IMR-90 (cell line): ENCODE measurements at regions not wholly inside any gene's neighbourhood (a gene's known extent, or its start where the extent isn't known, plus 50 kb on each side); places are given as distances from the start of the nearest gene placed in this dataset.

ENCODE experiments used
- ATAC-seq: fragments of 200-7000 bp; cut with Tn5 transposase; 2 replicates; pipeline ENCODE4 v1.9.1; 2020; ENCODE audit warnings: low read depth, mild to moderate bottlenecking, moderate library complexity
- BruUV-seq: library from RNA; stranded (reverse); fragments of 400-500 nt; replicated peaks from 2 replicates; lab custom pipeline; 2021; lab: Mats Ljungman, UMichigan
- CTCF ChIA-PET: fragments of 300-600 bp; formaldehyde crosslinking; extraction: SDS; loops from one replicate; lab custom pipeline; 2021; ENCODE audit warnings: antibody characterized with exemption; lab: Yijun Ruan, JAX
- POLR2A ChIA-PET: fragments of 300-600 bp; sonication (Branson Sonifier 250); formaldehyde crosslinking; loops from one replicate; lab custom pipeline; 2022; ENCODE audit warnings: antibody characterized with exemption; ENCODE audit not compliant: unreplicated experiment; lab: Charles Lee
- DNase-seq: peaks from one replicate; pipeline ENCODE4 v3.0.0; 2013
- H2AFZ ChIP-seq: replicated peaks from 2 replicates; pipeline ENCODE3; 2013; ENCODE audit warnings: low read length, mild to moderate bottlenecking; ENCODE audit not compliant: poor library complexity
- H2AK5ac ChIP-seq: 2 replicates; pipeline ENCODE4 v1.6.1; 2013; ENCODE audit warnings: low read depth, low read length, inconsistent platforms
- H2AK9ac ChIP-seq: replicated peaks from 2 replicates; pipeline ENCODE3; 2013; ENCODE audit warnings: mild to moderate bottlenecking, low read depth, low read length, moderate library complexity; ENCODE audit not compliant: poor library complexity
- H2BK120ac ChIP-seq: 2 replicates; pipeline ENCODE4 v1.6.1; 2013; ENCODE audit warnings: low read depth, low read length, inconsistent platforms
- H2BK15ac ChIP-seq: 3 replicates; pipeline ENCODE4 v1.6.1; 2013; ENCODE audit warnings: low read depth, low read length, inconsistent platforms
- H2BK20ac ChIP-seq: 2 replicates; pipeline ENCODE4 v1.6.1; 2013; ENCODE audit warnings: low read depth, mild to moderate bottlenecking, inconsistent platforms, low read length, moderate library complexity
- H2BK5ac ChIP-seq: 2 replicates; pipeline ENCODE4 v1.6.1; 2013; ENCODE audit warnings: mild to moderate bottlenecking, low read depth, low read length, inconsistent platforms; ENCODE audit not compliant: poor library complexity, severe bottlenecking
- H3K14ac ChIP-seq: replicated peaks from 2 replicates; pipeline ENCODE4 v1.6.1; 2013; ENCODE audit warnings: low read depth, low read length, inconsistent platforms
- H3K18ac ChIP-seq: 2 replicates; pipeline ENCODE4 v1.6.1; 2013; ENCODE audit warnings: low read depth, low read length, control low read depth
- H3K23ac ChIP-seq: 2 replicates; pipeline ENCODE4 v1.6.1; 2013; ENCODE audit warnings: low read depth, low read length, inconsistent platforms
- H3K27ac ChIP-seq: 2 replicates; pipeline ENCODE4 v1.5.1; 2013; ENCODE audit warnings: mild to moderate bottlenecking, control low read depth, low read length; ENCODE audit not compliant: insufficient read depth
- H3K27me3 ChIP-seq: 2 replicates; pipeline ENCODE4 v1.6.1; 2013; ENCODE audit warnings: low read length; ENCODE audit not compliant: control insufficient read depth, insufficient read depth
- H3K36me3 ChIP-seq: 2 replicates; pipeline ENCODE4 v1.6.1; 2013; ENCODE audit warnings: low read length, mixed read lengths; ENCODE audit not compliant: control insufficient read depth, insufficient read depth
- H3K4ac ChIP-seq: 2 replicates; pipeline ENCODE4 v1.6.1; 2013; ENCODE audit warnings: low read depth, low read length, inconsistent platforms
- H3K4me1 ChIP-seq: 2 replicates; pipeline ENCODE4 v1.6.1; 2013; ENCODE audit warnings: low read length, mixed read lengths; ENCODE audit not compliant: control insufficient read depth, insufficient read depth
- H3K4me2 ChIP-seq: 2 replicates; pipeline ENCODE4 v1.6.1; 2013; ENCODE audit warnings: low read depth, mild to moderate bottlenecking, control low read depth, low read length, moderate library complexity
- H3K4me3 ChIP-seq: 2 replicates; pipeline ENCODE4 v1.5.1; 2013; ENCODE audit warnings: low read depth, mild to moderate bottlenecking, control low read depth, low read length, moderate library complexity; ENCODE audit not compliant: insufficient read depth
- H3K56ac ChIP-seq: 2 replicates; pipeline ENCODE4 v1.6.1; 2013; ENCODE audit warnings: low read length, inconsistent platforms; ENCODE audit not compliant: insufficient read depth; ENCODE audit errors: extremely low read depth
- H3K79me1 ChIP-seq, 2 experiments: 2 replicates each; pipeline ENCODE4 v1.6.1; 2013; ENCODE audit warnings: low read length in 2 of 2, inconsistent platforms in 1 of 2, low read depth in 1 of 2
- H3K9ac ChIP-seq: 2 replicates; pipeline ENCODE4 v1.6.1; 2013; ENCODE audit warnings: low read depth, low read length, control low read depth
- H3K9me1 ChIP-seq: 2 replicates; pipeline ENCODE4 v1.6.1; 2013; ENCODE audit warnings: low read length, inconsistent platforms; ENCODE audit not compliant: insufficient read depth
- H3K9me3 ChIP-seq: 2 replicates; pipeline ENCODE4 v1.6.1; 2013; ENCODE audit warnings: low read length; ENCODE audit not compliant: control insufficient read depth, insufficient read depth
- H4K20me1 ChIP-seq: 2 replicates; pipeline ENCODE4 v1.6.1; 2013; ENCODE audit warnings: low read length, inconsistent platforms; ENCODE audit not compliant: insufficient read depth
- H4K5ac ChIP-seq: 2 replicates; pipeline ENCODE4 v1.6.1; 2013; ENCODE audit warnings: mild to moderate bottlenecking, low read depth, low read length, control low read depth
- H4K8ac ChIP-seq, 2 experiments: 2 replicates each; pipeline ENCODE4 v1.6.1; 2013; ENCODE audit warnings: low read depth in 2 of 2, low read length in 2 of 2, control low read depth in 1 of 2, inconsistent platforms in 1 of 2
- H4K91ac ChIP-seq: 2 replicates; pipeline ENCODE4 v1.6.1; 2013; ENCODE audit warnings: low read depth, low read length, inconsistent platforms; ENCODE audit not compliant: insufficient read depth
- BHLHE40 ChIP-seq: fragments of 150-350 bp; IDR thresholded peaks from 2 replicates; pipeline ENCODE4 v1.6.1; 2016; ENCODE audit warnings: mild to moderate bottlenecking, low read depth, low read length
- CHD1 ChIP-seq: IDR thresholded peaks from 2 replicates; pipeline ENCODE4 v1.6.1; 2012; ENCODE audit warnings: low read depth, low read length, improper control_type of control experiment
- CTCF ChIP-seq: conservative IDR thresholded peaks from 2 replicates; pipeline ENCODE4 v1.5.1; 2012; ENCODE audit warnings: mild to moderate bottlenecking, low read depth, low read length, improper control_type of control experiment
- ELK1 ChIP-seq: fragments of 150-350 bp; IDR thresholded peaks from 2 replicates; pipeline ENCODE4 v1.6.1; 2016; ENCODE audit warnings: low read depth, mild to moderate bottlenecking, low read length, moderate library complexity, borderline replicate concordance
- MXI1 ChIP-seq: IDR thresholded peaks from 2 replicates; pipeline ENCODE4 v1.6.1; 2012; ENCODE audit warnings: low read depth, mild to moderate bottlenecking, low read length, moderate library complexity, borderline replicate concordance
- NFE2L2 ChIP-seq: fragments of 150-350 bp; IDR thresholded peaks from 2 replicates; pipeline ENCODE4 v1.6.1; 2016; ENCODE audit warnings: low read depth, mild to moderate bottlenecking, low read length
- POLR2A ChIP-seq: IDR thresholded peaks from 2 replicates; pipeline ENCODE4 v1.6.1; 2012; ENCODE audit warnings: mild to moderate bottlenecking, low read depth, low read length
- RAD21 ChIP-seq: IDR thresholded peaks from 2 replicates; pipeline ENCODE4 v1.6.1; 2012; ENCODE audit warnings: low read length, improper control_type of control experiment
- RCOR1 ChIP-seq: IDR thresholded peaks from 2 replicates; pipeline ENCODE4 v1.6.1; 2012; ENCODE audit warnings: mild to moderate bottlenecking, low read length, improper control_type of control experiment; ENCODE audit not compliant: insufficient replicate concordance
- RFX5 ChIP-seq: IDR thresholded peaks from 2 replicates; pipeline ENCODE4 v1.8.0; 2012; ENCODE audit warnings: low read depth, mild to moderate bottlenecking, low read length, moderate library complexity
- SMC3 ChIP-seq: fragments of 150-350 bp; IDR thresholded peaks from 2 replicates; pipeline ENCODE4 v1.6.1; 2016; ENCODE audit warnings: low read depth, mild to moderate bottlenecking, antibody characterized with exemption, low read length, moderate library complexity
- USF2 ChIP-seq: fragments of 150-350 bp; IDR thresholded peaks from 2 replicates; pipeline ENCODE4 v1.6.1; 2017; ENCODE audit warnings: mild to moderate bottlenecking, antibody characterized with exemption, low read length, low read depth
- WGBS, 2 experiments: methylation state at CpG; one replicate each; pipeline versions ENCODE4 v1.1.5 to v1.1.7; 2013; ENCODE audit warnings: missing lambda C conversion rate in 2 of 2; ENCODE audit not compliant: insufficient read length in 1 of 2; ENCODE audit errors: extremely low coverage in 2 of 2; 5-methylcytosine and 5-hydroxymethylcytosine counted together
- dilution Hi-C: fragments of 300-500 bp; cut with HindIII; formaldehyde crosslinking; loops from one replicate; pipeline ENCODE4 v1.14.3; 2018; ENCODE audit warnings: low sequenced_read_pairs; ENCODE audit not compliant: unreplicated experiment
- in situ Hi-C: fragments of 300-500 bp; cut with MboI; formaldehyde crosslinking; loops from 3 replicates; pipeline ENCODE4 v1.14.3; 2019; ENCODE audit warnings: low sequenced_read_pairs, inconsistent platforms, mixed read lengths
- intact Hi-C: fragments of 100-400 bp; cut with micrococcal nuclease; formaldehyde crosslinking; loops from 2 replicates; pipeline ENCODE4 v1.10.0; 2022

GRCh38 chr6:92934625-92935024 lies 484.7 kb downstream of the EPHA7 start:
- Histone ChIP-seq H3K4me2 (no peak overlapping the region), H2BK20ac (no peak overlapping the region), H3K4me3 (no peak overlapping the region), H3K9me3 (no peaks in the 10 kb centered on the region), H2BK5ac (no peak overlapping the region), H3K9ac (no peak overlapping the region), H3K27ac (no peak overlapping the region), H3K4ac (no peak overlapping the region), H3K14ac (no peak overlapping the region), H4K91ac (no peak overlapping the region), H4K5ac (no peak overlapping the region), H4K8ac (no peak overlapping the region), H4K20me1 (no peaks in the 10 kb centered on the region), H3K23ac (no peak overlapping the region), H2AK5ac (no peak overlapping the region), H3K4me1 (no peaks in the 10 kb centered on the region), H2BK15ac (no peak overlapping the region), H3K9me1 (no peaks in the 10 kb centered on the region), H3K18ac (no peak overlapping the region), H3K79me1 (no peaks in the 10 kb centered on the region), H3K27me3 (no peaks in the 10 kb centered on the region), H3K56ac (no peak overlapping the region), H2AK9ac (no peak overlapping the region), H2BK120ac (no peak overlapping the region), H3K36me3 (no peaks in the 10 kb centered on the region), H2AFZ (no peak overlapping the region)
- dilution Hi-C loops: no loop called here
- WGBS, 2 experiments: no CpG with 5 or more reads among the region's 1 CpG
- CTCF ChIA-PET: no interaction called here
- BruUV-seq: no TSS peak
- intact Hi-C loops: no loop called here
- DNase-seq (no peak), ATAC-seq (no peak)
- POLR2A ChIA-PET: no interaction called here
- in situ Hi-C loops: no loop called here
- TF ChIP-seq BHLHE40 (no peak), RAD21 (no peak), RCOR1 (no peak), CHD1 (no peak), SMC3 (no peak), NFE2L2 (no peak), MXI1 (no peak), ELK1 (no peak), USF2 (no peak), POLR2A (no peak), CTCF (no peak), RFX5 (no peak)
